ENCODE measurements at regions not wholly inside any gene's neighbourhood (a gene's known extent, or its start where the extent isn't known, plus 50 kb on each side); places are given as distances from the start of the nearest gene placed in this dataset.

DNA sequence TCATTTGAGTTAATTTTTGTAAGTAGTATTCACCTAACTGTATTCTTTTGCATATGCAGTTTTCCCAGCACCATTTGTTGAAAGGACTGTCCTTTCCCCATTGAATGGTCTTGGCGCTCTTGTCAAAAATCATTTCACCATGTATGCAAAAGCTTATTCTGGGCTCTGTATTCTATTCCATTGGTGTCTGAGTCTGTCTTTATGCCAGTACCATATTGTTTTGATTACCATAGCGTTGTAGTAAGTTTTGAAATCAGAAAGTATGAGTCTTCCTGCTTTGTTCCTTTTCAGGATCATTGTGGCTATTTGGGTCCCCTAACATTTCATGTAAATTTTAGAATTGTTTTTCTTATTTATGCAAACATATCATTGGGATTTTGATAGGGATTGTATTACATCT, 508.7 kb upstream of the RGS6 start:
- Histone ChIP-seq H3K27ac (ENCODE audit: low read length) (no peak overlapping the region), H3K36me3 (ENCODE audit: insufficient read depth, low read length) (no peaks in the 10 kb centered on the region), H3K9me2 (replicated peaks; ENCODE audit: insufficient read depth, low read length) (no peaks in the 10 kb centered on the region), H4K20me1 (ENCODE audit: insufficient read depth, low read depth, low read length) (no peaks in the 10 kb centered on the region), H3K4me3 (ENCODE audit: low read length) (no peak overlapping the region), H3K9ac (ENCODE audit: low read length) (no peak overlapping the region), H3K9me3 (ENCODE audit: low read length) (peaks cover 17% of the 10 kb centered on the region), H2AFZ (ENCODE audit: low read length) (no peak overlapping the region), H3K4me1 (ENCODE audit: low read length) (no peaks in the 10 kb centered on the region), H3K4me2 (ENCODE audit: low read depth, low read length, poor library complexity, severe bottlenecking) (no peak overlapping the region), H3K27me3 (ENCODE audit: low read length) (no peaks in the 10 kb centered on the region), H3K79me2 (ENCODE audit: low read length) (no peaks in the 10 kb centered on the region)
- DNase-seq = no peak

- H3K27ac ChIP-seq (ENCODE audit: low read length) = no peak overlapping the region
- H3K27me3 ChIP-seq (ENCODE audit: low read length) = no peaks in the 10 kb centered on the region
- no peak overlapping the region for H2AFZ ChIP-seq (ENCODE audit: low read length)
- no peak overlapping the region for H3K9ac ChIP-seq (ENCODE audit: low read length)
- no peaks in the 10 kb centered on the region for H3K9me2 ChIP-seq (replicated peaks; ENCODE audit: insufficient read depth, low read length)
- H3K4me3 ChIP-seq (ENCODE audit: low read length) = no peak overlapping the region
- no peaks in the 10 kb centered on the region for H3K79me2 ChIP-seq (ENCODE audit: low read length)
- no peak for DNase-seq
- H3K4me1 ChIP-seq (ENCODE audit: low read length) = no peaks in the 10 kb centered on the region
- H3K36me3 ChIP-seq (ENCODE audit: insufficient read depth, low read length) = no peaks in the 10 kb centered on the region
- H3K9me3 ChIP-seq (ENCODE audit: low read length) = peaks cover 17% of the 10 kb centered on the region
- no peak overlapping the region for H3K4me2 ChIP-seq (ENCODE audit: low read depth, low read length, poor library complexity, severe bottlenecking)
- no peaks in the 10 kb centered on the region; the same call in 1 of the 2 replicates for H4K20me1 ChIP-seq (ENCODE audit: insufficient read depth, low read depth, low read length)
Observed at GRCh38 chr14:71424941-71425340, 507.3 kb upstream of the RGS6 start.

DNA sequence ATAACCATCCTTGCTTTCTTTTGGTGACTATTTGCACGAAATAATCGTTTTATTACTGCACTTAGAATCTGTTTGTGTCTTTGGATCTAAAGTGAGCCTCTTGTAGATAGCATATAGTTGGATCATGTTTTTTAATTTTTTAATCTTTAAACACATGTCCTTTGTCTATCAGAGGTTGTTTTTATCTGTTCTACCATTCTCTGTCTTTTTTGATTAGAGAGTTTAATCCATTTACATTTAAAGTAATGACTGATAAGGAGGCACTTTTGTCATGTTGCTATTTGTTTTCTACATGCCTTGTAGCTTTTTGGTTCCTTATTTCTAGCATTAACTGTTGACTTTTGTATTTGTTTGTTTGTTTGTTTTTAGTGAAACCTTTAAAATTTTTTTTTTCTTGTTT, 506.2 kb upstream of the RGS6 start:
- Histone ChIP-seq H3K27ac (ENCODE audit: low read length) (no peak overlapping the region), H2AFZ (ENCODE audit: low read length) (no peak overlapping the region), H3K27me3 (ENCODE audit: low read length) (no peaks in the 10 kb centered on the region), H4K20me1 (ENCODE audit: insufficient read depth, low read depth, low read length) (peaks cover 4% of the 10 kb centered on the region; the same call in 1 of the 2 replicates), H3K4me3 (ENCODE audit: low read length) (no peak overlapping the region), H3K36me3 (ENCODE audit: insufficient read depth, low read length) (no peaks in the 10 kb centered on the region), H3K79me2 (ENCODE audit: low read length) (no peaks in the 10 kb centered on the region), H3K9ac (ENCODE audit: low read length) (no peak overlapping the region), H3K4me2 (ENCODE audit: low read depth, low read length, poor library complexity, severe bottlenecking) (no peak overlapping the region), H3K9me2 (replicated peaks; ENCODE audit: insufficient read depth, low read length) (no peaks in the 10 kb centered on the region), H3K4me1 (ENCODE audit: low read length) (peaks cover 3% of the 10 kb centered on the region; the same call in 1 of the 2 replicates), H3K9me3 (ENCODE audit: low read length) (peaks cover 17% of the 10 kb centered on the region)
- DNase-seq = no peak

- Histone ChIP-seq H3K9me2 (replicated peaks; ENCODE audit: insufficient read depth, low read length) (no peaks in the 10 kb centered on the region), H3K27ac (ENCODE audit: low read length) (no peak overlapping the region), H3K36me3 (ENCODE audit: insufficient read depth, low read length) (no peaks in the 10 kb centered on the region), H2AFZ (ENCODE audit: low read length) (no peak overlapping the region), H3K4me1 (ENCODE audit: low read length) (peaks cover 3% of the 10 kb centered on the region; the same call in 1 of the 2 replicates), H4K20me1 (ENCODE audit: insufficient read depth, low read depth, low read length) (peaks cover 4% of the 10 kb centered on the region; the same call in 1 of the 2 replicates), H3K79me2 (ENCODE audit: low read length) (no peaks in the 10 kb centered on the region), H3K9ac (ENCODE audit: low read length) (no peak overlapping the region), H3K9me3 (ENCODE audit: low read length) (peaks cover 12% of the 10 kb centered on the region), H3K27me3 (ENCODE audit: low read length) (no peaks in the 10 kb centered on the region), H3K4me3 (ENCODE audit: low read length) (no peak overlapping the region), H3K4me2 (ENCODE audit: low read depth, low read length, poor library complexity, severe bottlenecking) (no peak overlapping the region)
- no peak for DNase-seq
Observed at GRCh38 chr14:71429902-71430301, 502.3 kb upstream of the RGS6 start.

GRCh38 chr14:71430321-71430677, 501.9 kb upstream of the RGS6 start:
- H3K4me1 ChIP-seq (ENCODE audit: low read length) = peaks cover 3% of the 10 kb centered on the region; the same call in 1 of the 2 replicates
- DNase-seq = no peak
- H3K4me3 ChIP-seq (ENCODE audit: low read length) = no peak overlapping the region
- H3K36me3 ChIP-seq (ENCODE audit: insufficient read depth, low read length) = no peaks in the 10 kb centered on the region
- no peak overlapping the region for H3K27ac ChIP-seq (ENCODE audit: low read length)
- no peak overlapping the region for H2AFZ ChIP-seq (ENCODE audit: low read length)
- H3K4me2 ChIP-seq (ENCODE audit: low read depth, low read length, poor library complexity, severe bottlenecking) = no peak overlapping the region
- H3K9me2 ChIP-seq (replicated peaks; ENCODE audit: insufficient read depth, low read length) = no peaks in the 10 kb centered on the region
- H3K9ac ChIP-seq (ENCODE audit: low read length) = no peak overlapping the region
- peaks cover 10% of the 10 kb centered on the region for H3K9me3 ChIP-seq (ENCODE audit: low read length)
- no peaks in the 10 kb centered on the region for H3K27me3 ChIP-seq (ENCODE audit: low read length)
- H4K20me1 ChIP-seq (ENCODE audit: insufficient read depth, low read depth, low read length) = peaks cover 4% of the 10 kb centered on the region; the same call in 1 of the 2 replicates
- H3K79me2 ChIP-seq (ENCODE audit: low read length) = no peaks in the 10 kb centered on the region

- Histone ChIP-seq H3K4me1 (ENCODE audit: low read length) (peaks cover 3% of the 10 kb centered on the region; the same call in 1 of the 2 replicates), H4K20me1 (ENCODE audit: insufficient read depth, low read depth, low read length) (peaks cover 4% of the 10 kb centered on the region; the same call in 1 of the 2 replicates), H3K36me3 (ENCODE audit: insufficient read depth, low read length) (no peaks in the 10 kb centered on the region), H3K27me3 (ENCODE audit: low read length) (no peaks in the 10 kb centered on the region), H3K4me3 (ENCODE audit: low read length) (no peak overlapping the region), H3K27ac (ENCODE audit: low read length) (no peak overlapping the region), H3K9me3 (ENCODE audit: low read length) (peaks cover 9% of the 10 kb centered on the region), H3K79me2 (ENCODE audit: low read length) (no peaks in the 10 kb centered on the region), H3K9me2 (replicated peaks; ENCODE audit: insufficient read depth, low read length) (no peaks in the 10 kb centered on the region), H3K9ac (ENCODE audit: low read length) (no peak overlapping the region), H3K4me2 (ENCODE audit: low read depth, low read length, poor library complexity, severe bottlenecking) (no peak overlapping the region), H2AFZ (ENCODE audit: low read length) (no peak overlapping the region)
- no peak for DNase-seq
Observed at GRCh38 chr14:71430678-71431376, 501.4 kb upstream of the RGS6 start.

- Histone ChIP-seq H3K9me3 (ENCODE audit: low read length) (no peaks in the 10 kb centered on the region), H3K36me3 (ENCODE audit: insufficient read depth, low read length) (no peaks in the 10 kb centered on the region), H3K27ac (ENCODE audit: low read length) (no peak overlapping the region), H4K20me1 (ENCODE audit: insufficient read depth, low read depth, low read length) (peaks cover 4% of the 10 kb centered on the region; the same call in 1 of the 2 replicates), H3K79me2 (ENCODE audit: low read length) (no peaks in the 10 kb centered on the region), H3K4me2 (ENCODE audit: low read depth, low read length, poor library complexity, severe bottlenecking) (no peak overlapping the region), H2AFZ (ENCODE audit: low read length) (no peak overlapping the region), H3K9ac (ENCODE audit: low read length) (no peak overlapping the region), H3K4me1 (ENCODE audit: low read length) (peaks cover 3% of the 10 kb centered on the region; the same call in 1 of the 2 replicates), H3K9me2 (replicated peaks; ENCODE audit: insufficient read depth, low read length) (no peaks in the 10 kb centered on the region), H3K27me3 (ENCODE audit: low read length) (no peaks in the 10 kb centered on the region), H3K4me3 (ENCODE audit: low read length) (no peak overlapping the region)
- DNase-seq = no peak
Observed at GRCh38 chr14:71432334-71433110, 499.7 kb upstream of the RGS6 start.

- H3K79me2 ChIP-seq (ENCODE audit: low read length) = no peaks in the 10 kb centered on the region
Observed at GRCh38 chr14:71433303-71433702, 498.9 kb upstream of the RGS6 start.

More at GRCh38 chr14:71433303-71433702, 498.9 kb upstream of the RGS6 start:
- no peak for DNase-seq
- Histone ChIP-seq H3K27me3 (ENCODE audit: low read length) (no peaks in the 10 kb centered on the region), H3K9me3 (ENCODE audit: low read length) (no peaks in the 10 kb centered on the region), H3K9me2 (replicated peaks; ENCODE audit: insufficient read depth, low read length) (no peaks in the 10 kb centered on the region), H3K4me3 (ENCODE audit: low read length) (no peak overlapping the region), H3K36me3 (ENCODE audit: insufficient read depth, low read length) (no peaks in the 10 kb centered on the region), H3K4me2 (ENCODE audit: low read depth, low read length, poor library complexity, severe bottlenecking) (no peak overlapping the region), H2AFZ (ENCODE audit: low read length) (no peak overlapping the region), H4K20me1 (ENCODE audit: insufficient read depth, low read depth, low read length) (peaks cover 4% of the 10 kb centered on the region; the same call in 1 of the 2 replicates), H3K27ac (ENCODE audit: low read length) (no peak overlapping the region), H3K4me1 (ENCODE audit: low read length) (peaks cover 3% of the 10 kb centered on the region; the same call in 1 of the 2 replicates), H3K9ac (ENCODE audit: low read length) (no peak overlapping the region)
